ENCODE measurements at regions not wholly inside any gene's neighbourhood (a gene's known extent, or its start where the extent isn't known, plus 50 kb on each side); places are given as distances from the start of the nearest gene placed in this dataset.

DNA sequence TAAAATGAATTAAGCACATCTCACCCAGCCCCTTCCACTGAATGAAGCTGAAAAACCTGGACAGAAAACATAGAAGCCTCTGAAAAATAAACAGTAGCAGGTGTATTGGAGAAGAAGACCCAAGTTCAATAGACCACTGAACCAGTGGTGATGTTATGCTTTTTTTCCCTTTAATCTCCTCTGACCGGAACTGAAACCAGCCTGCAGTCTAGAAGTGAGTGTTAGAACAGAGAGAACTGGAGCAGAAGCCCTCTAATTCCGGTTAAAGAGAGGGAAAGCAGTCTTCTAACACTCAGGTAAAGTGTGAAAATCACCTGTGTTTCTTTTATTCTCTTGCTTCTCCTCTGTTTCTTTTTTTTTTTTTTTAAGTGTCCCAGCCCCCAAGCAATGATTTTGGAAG, 83.5 kb upstream of the CCL21 start:
- H3K79me2 ChIP-seq (ENCODE audit: insufficient read depth, low read depth, low read length) = no peaks in the 10 kb centered on the region
- H3K9me2 ChIP-seq (ENCODE audit: insufficient read depth, low read length) = no peaks in the 10 kb centered on the region
- no peaks in the 10 kb centered on the region for H3K4me1 ChIP-seq (ENCODE audit: insufficient read depth, low read length, poor library complexity, severe bottlenecking)
- H3K4me3 ChIP-seq (ENCODE audit: low read depth, low read length, poor library complexity, severe bottlenecking) = no peak overlapping the region
- no peaks in the 10 kb centered on the region for H3K9me3 ChIP-seq (ENCODE audit: low read length)
- ChIA-PET POLR2A (no interaction called here), CTCF (ENCODE audit: unreplicated experiment) (no interaction called here)
- 0 out of 2 replicates have a peak overlapping the region, but pooled peaks have one; percentile 6 for H3K4me2 ChIP-seq (ENCODE audit: low read length)
- intact Hi-C loops (cut with micrococcal nuclease; ENCODE audit: unreplicated experiment) = no loop called here
- no peaks in the 10 kb centered on the region for H3K36me3 ChIP-seq (ENCODE audit: insufficient read depth, low read length)
- H4K20me1 ChIP-seq (ENCODE audit: insufficient read depth, low read length) = no peaks in the 10 kb centered on the region
- no peak overlapping the region for H3K27ac ChIP-seq (ENCODE audit: low read depth, low read length, poor library complexity, severe bottlenecking)
- TF ChIP-seq EZH2phosphoT487 (IDR thresholded peaks at IDR 0.05; ENCODE audit: borderline replicate concordance, low read depth, low read length) = no peak
- TF ChIP-seq, protein P1, sequence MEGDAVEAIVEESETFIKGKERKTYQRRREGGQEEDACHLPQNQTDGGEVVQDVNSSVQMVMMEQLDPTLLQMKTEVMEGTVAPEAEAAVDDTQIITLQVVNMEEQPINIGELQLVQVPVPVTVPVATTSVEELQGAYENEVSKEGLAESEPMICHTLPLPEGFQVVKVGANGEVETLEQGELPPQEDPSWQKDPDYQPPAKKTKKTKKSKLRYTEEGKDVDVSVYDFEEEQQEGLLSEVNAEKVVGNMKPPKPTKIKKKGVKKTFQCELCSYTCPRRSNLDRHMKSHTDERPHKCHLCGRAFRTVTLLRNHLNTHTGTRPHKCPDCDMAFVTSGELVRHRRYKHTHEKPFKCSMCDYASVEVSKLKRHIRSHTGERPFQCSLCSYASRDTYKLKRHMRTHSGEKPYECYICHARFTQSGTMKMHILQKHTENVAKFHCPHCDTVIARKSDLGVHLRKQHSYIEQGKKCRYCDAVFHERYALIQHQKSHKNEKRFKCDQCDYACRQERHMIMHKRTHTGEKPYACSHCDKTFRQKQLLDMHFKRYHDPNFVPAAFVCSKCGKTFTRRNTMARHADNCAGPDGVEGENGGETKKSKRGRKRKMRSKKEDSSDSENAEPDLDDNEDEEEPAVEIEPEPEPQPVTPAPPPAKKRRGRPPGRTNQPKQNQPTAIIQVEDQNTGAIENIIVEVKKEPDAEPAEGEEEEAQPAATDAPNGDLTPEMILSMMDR (conservative IDR thresholded peaks at IDR 0.05; ENCODE audit: low read length) = no peak
- peak; percentile 22 for DNase-seq (ENCODE audit: low spot score)
- H2AFZ ChIP-seq (ENCODE audit: low read length) = no peak overlapping the region
- no TSS peak for BruUV-seq (replicated peaks)

DNA sequence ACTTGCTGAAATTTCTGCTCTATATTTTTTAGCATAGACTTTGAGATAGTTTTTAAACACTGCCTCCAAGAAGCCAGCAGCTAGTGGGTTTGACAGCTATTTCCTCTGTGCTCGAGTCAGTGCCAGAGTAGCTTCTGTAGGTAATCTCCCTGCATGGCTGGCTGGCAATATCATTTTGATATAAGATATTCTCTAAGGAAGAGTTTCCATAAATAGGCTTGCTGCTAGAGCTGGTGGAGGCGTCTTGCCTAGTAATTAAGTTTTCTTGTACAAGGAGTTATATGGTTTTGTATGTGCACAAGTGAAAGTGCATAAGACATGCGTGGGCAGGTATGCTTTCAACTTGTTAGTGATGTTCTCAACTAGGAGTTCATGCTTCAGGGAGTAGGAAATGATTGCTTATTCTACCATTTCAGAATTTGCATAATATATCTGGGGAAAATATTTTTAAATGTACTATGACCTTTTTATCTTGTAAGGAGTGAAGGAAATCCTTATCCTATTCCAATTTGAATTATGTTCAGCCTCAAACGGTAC, 74.1 kb upstream of the CCL21 start:
- TF ChIP-seq, protein P1 (conservative IDR thresholded peaks at IDR 0.05; ENCODE audit: low read length) = no peak
- TF ChIP-seq EZH2phosphoT487 (IDR thresholded peaks at IDR 0.05; ENCODE audit: borderline replicate concordance, low read depth, low read length) = no peak
- Histone ChIP-seq H3K4me3 (ENCODE audit: low read depth, low read length, poor library complexity, severe bottlenecking) (no peak overlapping the region), H4K20me1 (ENCODE audit: insufficient read depth, low read length) (no peaks in the 10 kb centered on the region), H3K27ac (ENCODE audit: low read depth, low read length, poor library complexity, severe bottlenecking) (no peak overlapping the region), H3K4me1 (ENCODE audit: insufficient read depth, low read length, poor library complexity, severe bottlenecking) (no peaks in the 10 kb centered on the region), H2AFZ (ENCODE audit: low read length) (no peak overlapping the region), H3K4me2 (ENCODE audit: low read length) (no peak overlapping the region), H3K9me3 (ENCODE audit: low read length) (no peaks in the 10 kb centered on the region), H3K9me2 (ENCODE audit: insufficient read depth, low read length) (no peaks in the 10 kb centered on the region), H3K36me3 (ENCODE audit: insufficient read depth, low read length) (no peaks in the 10 kb centered on the region), H3K79me2 (ENCODE audit: insufficient read depth, low read depth, low read length) (no peaks in the 10 kb centered on the region)
- DNase-seq (ENCODE audit: low spot score) = no peak
- CTCF ChIA-PET (ENCODE audit: unreplicated experiment) = no interaction called here
- no TSS peak for BruUV-seq (replicated peaks)
- POLR2A ChIA-PET = no interaction called here
- intact Hi-C loops (cut with micrococcal nuclease; ENCODE audit: unreplicated experiment) = no loop called here

DNA sequence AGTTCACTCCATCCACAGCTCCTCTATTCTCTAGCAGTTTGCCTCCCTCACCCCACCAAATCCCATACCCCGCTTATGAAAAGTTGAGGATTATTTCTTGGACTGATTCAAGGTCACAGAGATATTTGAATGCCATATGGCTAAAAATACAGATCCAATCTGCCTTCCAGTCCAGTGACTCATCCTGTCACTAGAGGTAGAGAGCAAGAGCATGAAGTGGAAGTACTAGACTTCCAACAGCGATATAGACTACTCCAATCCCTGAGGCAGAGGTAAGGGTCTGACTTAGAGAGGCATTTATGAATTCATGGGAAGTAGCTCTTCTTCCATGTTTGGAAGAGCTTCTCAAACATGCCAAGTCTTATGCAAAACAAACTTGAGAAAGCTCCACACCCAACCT, 72.4 kb upstream of the CCL21 start:
- H3K4me2 ChIP-seq (ENCODE audit: low read length) = no peak overlapping the region
- no peak overlapping the region for H3K4me3 ChIP-seq (ENCODE audit: low read depth, low read length, poor library complexity, severe bottlenecking)
- H3K9me2 ChIP-seq (ENCODE audit: insufficient read depth, low read length) = no peaks in the 10 kb centered on the region
- no peak for DNase-seq (ENCODE audit: low spot score)
- H3K4me1 ChIP-seq (ENCODE audit: insufficient read depth, low read length, poor library complexity, severe bottlenecking) = no peaks in the 10 kb centered on the region
- no peaks in the 10 kb centered on the region for H3K36me3 ChIP-seq (ENCODE audit: insufficient read depth, low read length)
- no TSS peak for BruUV-seq (replicated peaks)
- H3K9me3 ChIP-seq (ENCODE audit: low read length) = no peaks in the 10 kb centered on the region
- no peak overlapping the region for H2AFZ ChIP-seq (ENCODE audit: low read length)
- no peaks in the 10 kb centered on the region for H4K20me1 ChIP-seq (ENCODE audit: insufficient read depth, low read length)
- ChIA-PET CTCF (ENCODE audit: unreplicated experiment) (no interaction called here), POLR2A (no interaction called here)
- no peak for TF ChIP-seq EZH2phosphoT487 (IDR thresholded peaks at IDR 0.05; ENCODE audit: borderline replicate concordance, low read depth, low read length)
- TF ChIP-seq, protein P1 (conservative IDR thresholded peaks at IDR 0.05; ENCODE audit: low read length) = no peak
- no peak overlapping the region for H3K27ac ChIP-seq (ENCODE audit: low read depth, low read length, poor library complexity, severe bottlenecking)
- no peaks in the 10 kb centered on the region for H3K79me2 ChIP-seq (ENCODE audit: insufficient read depth, low read depth, low read length)
- intact Hi-C loops (cut with micrococcal nuclease; ENCODE audit: unreplicated experiment) = no loop called here

All from OCI-LY7 (cell line).